Activated B cell treated with CpG ODN at 0.5 μM for 24 hours (primary cell): ENCODE measurements at regions not wholly inside any gene's neighbourhood (a gene's known extent, or its start where the extent isn't known, plus 50 kb on each side); places are given as distances from the start of the nearest gene placed in this dataset.

Experiments
- ATAC-seq: fragments of 200-7000 bp; cut with Tn5 transposase; one replicate; pipeline ENCODE4 v1.10.0; 2021; ENCODE audit warnings: low read depth, mild to moderate bottlenecking, moderate library complexity
- CTCF ChIA-PET: fragments of 350-600 bp; sonication (Branson Sonifier 250); formaldehyde crosslinking; loops from one replicate; lab custom pipeline; 2021; ENCODE audit warnings: antibody characterized with exemption; lab: Charles Lee
- POLR2A ChIA-PET: fragments of 350-600 bp; sonication (Branson Sonifier 250); formaldehyde crosslinking; loops from one replicate; lab custom pipeline; 2021; ENCODE audit warnings: antibody characterized with exemption; lab: Charles Lee
- DNase-seq: peaks from one replicate; pipeline ENCODE4 v3.0.0; 2022
- H3K27ac Mint-ChIP-seq: one replicate; pipeline ENCODE4 v1.8.0; 2020; ENCODE audit warnings: mixed read lengths
- H3K27me3 Mint-ChIP-seq: one replicate; pipeline ENCODE4 v1.8.0; 2021; ENCODE audit warnings: mixed read lengths
- H3K36me3 Mint-ChIP-seq: one replicate; pipeline ENCODE4 v1.8.0; 2021; ENCODE audit warnings: low read depth, mixed read lengths
- H3K4me1 Mint-ChIP-seq: one replicate; pipeline ENCODE4 v1.8.0; 2021; ENCODE audit warnings: mixed read lengths
- H3K4me3 Mint-ChIP-seq: one replicate; pipeline ENCODE4 v1.8.0; 2020; ENCODE audit warnings: mild to moderate bottlenecking, mixed read lengths
- H3K9me3 Mint-ChIP-seq: one replicate; pipeline ENCODE4 v1.8.0; 2020; ENCODE audit warnings: mixed read lengths
- intact Hi-C: fragments of 100-400 bp; cut with micrococcal nuclease; formaldehyde crosslinking; loops from one replicate; pipeline ENCODE4 v1.15.1; 2024
- TF ChIP-seq, protein P1 (sequence below): fragments of 200-600 bp; IDR thresholded peaks from one replicate; pipeline ENCODE4 v1.8.0; 2022; ENCODE audit warnings: antibody characterized with exemption, mild to moderate bottlenecking

DNA sequence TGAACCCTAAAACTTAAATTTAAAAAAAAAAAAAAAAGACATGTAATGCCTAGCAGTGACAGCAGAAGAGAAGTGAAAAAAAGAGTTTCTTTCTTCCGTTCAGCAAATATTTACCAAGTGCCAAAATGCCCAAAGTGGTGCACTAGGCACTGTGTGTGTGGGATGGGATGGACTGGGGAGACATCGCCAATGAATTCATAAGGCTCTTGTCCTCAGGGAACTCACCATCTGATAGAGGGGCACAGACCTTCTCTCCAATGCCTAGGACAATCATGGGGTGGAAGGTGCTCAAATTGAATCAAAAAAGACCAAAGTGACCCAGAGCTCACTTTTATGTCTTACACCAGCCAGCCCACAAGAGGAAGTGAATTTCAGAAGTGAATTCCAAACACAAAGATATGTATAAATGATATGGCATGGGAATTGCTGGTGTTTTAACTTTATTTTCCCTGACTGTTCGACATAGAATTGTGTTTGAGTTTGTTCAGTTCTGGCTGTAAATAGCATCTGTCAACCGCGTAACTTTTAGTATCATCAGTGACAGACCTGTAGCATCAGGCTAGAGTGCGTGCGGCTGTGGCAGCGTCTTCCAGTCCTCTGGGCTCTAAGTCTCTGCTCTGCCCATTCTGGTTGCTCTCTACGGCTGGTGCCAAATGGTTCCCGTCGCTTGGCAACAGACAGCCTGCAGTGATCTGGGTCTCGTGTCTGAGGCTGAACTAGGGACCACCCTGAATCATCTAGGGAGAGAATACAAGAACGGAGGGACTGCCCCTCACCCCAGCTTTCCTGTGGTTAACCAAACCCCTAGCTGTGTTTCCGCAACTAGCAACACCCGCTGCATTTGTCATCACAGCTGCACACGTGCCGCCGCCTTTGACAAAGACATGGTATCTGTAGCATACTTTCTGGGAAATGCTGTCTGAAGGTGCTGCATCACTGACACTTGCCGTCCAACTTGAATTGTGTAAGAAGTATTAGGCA lies 154.0 kb upstream of the THBS1 start:
- Mint-ChIP-seq H3K9me3 (no peaks in the 10 kb centered on the region), H3K4me3 (peak overlapping the region; percentile 22), H3K27ac (no peak overlapping the region), H3K36me3 (no peaks in the 10 kb centered on the region), H3K27me3 (peaks cover 19% of the 10 kb centered on the region), H3K4me1 (peaks cover 12% of the 10 kb centered on the region)
- intact Hi-C loops, result no loop called here
- ATAC-seq (peak; percentile 76), DNase-seq (no peak)
- ChIA-PET POLR2A (no interaction called here), CTCF (no interaction called here)
- TF ChIP-seq, protein P1, sequence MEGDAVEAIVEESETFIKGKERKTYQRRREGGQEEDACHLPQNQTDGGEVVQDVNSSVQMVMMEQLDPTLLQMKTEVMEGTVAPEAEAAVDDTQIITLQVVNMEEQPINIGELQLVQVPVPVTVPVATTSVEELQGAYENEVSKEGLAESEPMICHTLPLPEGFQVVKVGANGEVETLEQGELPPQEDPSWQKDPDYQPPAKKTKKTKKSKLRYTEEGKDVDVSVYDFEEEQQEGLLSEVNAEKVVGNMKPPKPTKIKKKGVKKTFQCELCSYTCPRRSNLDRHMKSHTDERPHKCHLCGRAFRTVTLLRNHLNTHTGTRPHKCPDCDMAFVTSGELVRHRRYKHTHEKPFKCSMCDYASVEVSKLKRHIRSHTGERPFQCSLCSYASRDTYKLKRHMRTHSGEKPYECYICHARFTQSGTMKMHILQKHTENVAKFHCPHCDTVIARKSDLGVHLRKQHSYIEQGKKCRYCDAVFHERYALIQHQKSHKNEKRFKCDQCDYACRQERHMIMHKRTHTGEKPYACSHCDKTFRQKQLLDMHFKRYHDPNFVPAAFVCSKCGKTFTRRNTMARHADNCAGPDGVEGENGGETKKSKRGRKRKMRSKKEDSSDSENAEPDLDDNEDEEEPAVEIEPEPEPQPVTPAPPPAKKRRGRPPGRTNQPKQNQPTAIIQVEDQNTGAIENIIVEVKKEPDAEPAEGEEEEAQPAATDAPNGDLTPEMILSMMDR, result no peak

DNA sequence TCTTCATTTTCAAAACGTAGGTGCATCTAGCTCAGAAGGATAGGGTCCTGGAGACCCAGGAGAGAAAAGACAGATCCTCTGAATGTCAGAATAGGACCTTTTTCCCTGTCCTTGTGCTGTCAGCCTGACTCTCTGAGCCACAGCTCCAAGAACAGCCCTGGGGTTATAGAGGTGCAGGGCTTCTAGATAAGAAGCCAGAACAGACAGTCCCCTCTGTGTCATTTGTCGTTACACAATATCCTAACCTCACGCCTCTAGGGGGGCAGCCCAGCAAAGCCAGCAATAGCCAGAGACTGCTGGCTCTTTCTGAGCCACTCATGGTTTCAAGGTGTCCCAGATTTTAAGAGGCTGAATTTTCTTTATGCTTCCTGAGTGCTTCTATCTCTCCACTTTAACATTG lies 153.2 kb upstream of the THBS1 start:
- DNase-seq (no peak), ATAC-seq (no peak)
- peaks cover 12% of the 10 kb centered on the region for H3K4me1 Mint-ChIP-seq
- POLR2A ChIA-PET, result no interaction called here
- H3K27me3 Mint-ChIP-seq, result peaks cover 20% of the 10 kb centered on the region
- H3K9me3 Mint-ChIP-seq, result no peaks in the 10 kb centered on the region
- no peak overlapping the region for H3K4me3 Mint-ChIP-seq
- TF ChIP-seq, protein P1, result no peak
- intact Hi-C loops, result no loop called here
- H3K27ac Mint-ChIP-seq, result no peak overlapping the region
- H3K36me3 Mint-ChIP-seq, result no peaks in the 10 kb centered on the region
- CTCF ChIA-PET, result no interaction called here

DNA sequence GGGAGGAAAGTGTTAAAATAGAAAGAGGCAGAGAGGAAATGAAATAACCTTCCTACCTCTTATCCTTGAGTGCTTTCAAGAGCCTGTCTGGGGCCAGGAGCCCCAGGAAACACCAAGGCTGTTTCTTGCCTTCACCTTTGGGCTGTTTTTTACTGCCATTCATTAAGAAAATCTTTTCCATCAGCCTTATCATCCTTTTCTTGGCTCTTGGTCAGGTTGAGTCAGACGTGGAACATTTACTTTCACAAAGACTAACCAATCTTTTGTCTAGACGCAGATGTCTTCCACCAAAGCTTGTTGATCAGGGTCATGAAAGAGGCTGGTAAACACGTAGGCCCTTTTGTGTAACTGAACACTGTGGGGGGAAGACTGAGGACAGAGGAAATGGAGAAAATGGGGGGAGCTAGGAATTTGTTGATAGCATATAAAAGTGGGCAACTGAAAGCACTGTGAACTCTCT lies 151.0 kb upstream of the THBS1 start:
- H3K9me3 Mint-ChIP-seq, result no peaks in the 10 kb centered on the region
- H3K4me1 Mint-ChIP-seq, result peaks cover 12% of the 10 kb centered on the region
- POLR2A ChIA-PET, result no interaction called here
- no peak overlapping the region for H3K4me3 Mint-ChIP-seq
- CTCF ChIA-PET, result no interaction called here
- no peak for ATAC-seq
- intact Hi-C loops, result no loop called here
- peaks cover 22% of the 10 kb centered on the region for H3K27me3 Mint-ChIP-seq
- H3K27ac Mint-ChIP-seq, result no peak overlapping the region
- TF ChIP-seq, protein P1, result no peak
- no peaks in the 10 kb centered on the region for H3K36me3 Mint-ChIP-seq
- DNase-seq, result no peak

DNA sequence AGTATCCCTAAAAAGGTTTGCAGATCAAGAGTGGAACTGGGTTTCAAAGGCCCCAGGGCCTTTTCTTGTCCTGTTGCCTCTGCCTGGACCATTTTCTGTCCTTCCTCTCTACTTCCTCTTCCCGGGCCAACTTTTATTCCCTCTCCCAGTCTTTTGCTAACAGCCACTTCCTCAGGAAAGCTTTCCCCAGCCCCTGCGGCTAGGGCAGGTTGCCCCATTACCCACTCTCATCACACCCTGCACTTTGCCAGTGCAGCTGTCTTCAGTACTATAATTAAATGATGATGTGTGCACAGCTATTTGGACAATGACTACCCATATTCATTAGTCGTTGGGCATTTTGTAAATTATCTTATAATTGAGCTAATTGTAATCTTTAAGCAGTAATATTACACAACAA lies 150.5 kb upstream of the THBS1 start:
- TF ChIP-seq, protein P1, result no peak
- Mint-ChIP-seq H3K4me3 (no peak overlapping the region), H3K4me1 (peaks cover 12% of the 10 kb centered on the region), H3K27ac (no peak overlapping the region), H3K27me3 (peaks cover 22% of the 10 kb centered on the region), H3K9me3 (no peaks in the 10 kb centered on the region), H3K36me3 (no peaks in the 10 kb centered on the region)
- DNase-seq (no peak), ATAC-seq (no peak)
- ChIA-PET POLR2A (no interaction called here), CTCF (no interaction called here)
- intact Hi-C loops, result no loop called here

DNA sequence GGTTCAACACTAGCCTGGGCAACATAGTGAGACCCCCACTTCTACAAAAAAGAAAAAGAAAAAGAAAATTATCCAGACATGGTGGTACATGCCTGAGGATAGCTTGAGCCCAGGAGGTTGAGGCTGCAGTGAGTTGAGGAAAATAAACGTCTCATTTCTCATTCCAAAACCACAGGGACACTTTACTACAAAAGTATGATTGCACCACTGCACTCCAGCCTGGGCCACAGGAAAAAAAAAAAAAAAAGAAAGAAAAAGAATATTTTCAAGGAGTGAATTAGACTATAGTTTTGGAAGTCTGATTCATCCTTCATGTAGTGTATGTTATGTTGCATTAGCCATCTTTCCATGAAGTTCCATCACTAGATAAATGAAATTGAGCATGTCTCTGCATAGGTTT lies 149.5 kb upstream of the THBS1 start:
- H3K4me3 Mint-ChIP-seq, result no peak overlapping the region
- CTCF ChIA-PET, result no interaction called here
- TF ChIP-seq, protein P1, result no peak
- POLR2A ChIA-PET, result no interaction called here
- no peak for DNase-seq
- H3K9me3 Mint-ChIP-seq, result no peaks in the 10 kb centered on the region
- no peak for ATAC-seq
- no peak overlapping the region for H3K27ac Mint-ChIP-seq
- H3K36me3 Mint-ChIP-seq, result no peaks in the 10 kb centered on the region
- intact Hi-C loops, result no loop called here
- peaks cover 22% of the 10 kb centered on the region for H3K27me3 Mint-ChIP-seq
- peaks cover 12% of the 10 kb centered on the region for H3K4me1 Mint-ChIP-seq
